OCI-LY1 (cell line): ENCODE measurements at regions not wholly inside any gene's neighbourhood (a gene's known extent, or its start where the extent isn't known, plus 50 kb on each side); places are given as distances from the start of the nearest gene placed in this dataset.

Source experiments
- H2AFZ ChIP-seq: fragments of 200-600 bp; sonication (generic), shearing (Covaris generic); 2 replicates; pipeline ENCODE4 v1.6.0; 2014; ENCODE audit warnings: antibody characterized with exemption, mild to moderate bottlenecking, low read length
- H3F3A ChIP-seq: fragments of 200-600 bp; sonication (generic), shearing (Covaris generic); 2 replicates; pipeline ENCODE4 v1.6.0; 2014; ENCODE audit warnings: mild to moderate bottlenecking, antibody characterized with exemption, low read length, moderate library complexity; ENCODE audit not compliant: insufficient read depth
- H3K27ac ChIP-seq: fragments of 200-600 bp; sonication (generic); 2 replicates; pipeline ENCODE4 v1.5.1; 2014; ENCODE audit warnings: low read length, mixed run types, mild to moderate bottlenecking, low read depth; ENCODE audit not compliant: poor library complexity, severe bottlenecking
- H3K27me3 ChIP-seq: fragments of 200-600 bp; sonication (generic); 2 replicates; pipeline ENCODE4 v1.6.0; 2014; ENCODE audit warnings: antibody characterized with exemption, mild to moderate bottlenecking, low read length, moderate library complexity; ENCODE audit not compliant: insufficient read depth
- H3K36me3 ChIP-seq: fragments of 200-600 bp; sonication (generic); 2 replicates; pipeline ENCODE4 v1.6.1; 2014; ENCODE audit warnings: mild to moderate bottlenecking, antibody characterized with exemption, low read length, moderate library complexity, mixed read lengths; ENCODE audit not compliant: insufficient read depth
- H3K4me1 ChIP-seq: fragments of 200-600 bp; sonication (generic); 2 replicates; pipeline ENCODE4 v1.5.1; 2014; ENCODE audit warnings: mild to moderate bottlenecking, low read length, moderate library complexity; ENCODE audit not compliant: insufficient read depth, severe bottlenecking
- H3K4me2 ChIP-seq: fragments of 200-600 bp; sonication (generic), shearing (Covaris generic); 2 replicates; pipeline ENCODE4 v1.6.1; 2014; ENCODE audit warnings: low read length
- H3K4me3 ChIP-seq: fragments of 200-600 bp; sonication (generic); 2 replicates; pipeline ENCODE4 v1.5.1; 2014; ENCODE audit warnings: low read length, low read depth, mild to moderate bottlenecking, mixed read lengths; ENCODE audit not compliant: poor library complexity, severe bottlenecking
- H3K79me2 ChIP-seq: fragments of 200-600 bp; shearing (Covaris generic); 2 replicates; pipeline ENCODE4 v1.6.1; 2016; ENCODE audit warnings: mixed run types, low read length, mixed read lengths; ENCODE audit not compliant: insufficient read depth
- H3K9ac ChIP-seq: fragments of 200-600 bp; sonication (generic), shearing (Covaris generic); 2 replicates; pipeline ENCODE4 v1.6.1; 2014; ENCODE audit warnings: mild to moderate bottlenecking, low read length, mixed read lengths
- H3K9me2 ChIP-seq: fragments of 200-600 bp; sonication (generic), shearing (Covaris generic); 2 replicates; pipeline ENCODE4 v1.6.1; 2014; ENCODE audit warnings: low read depth, mild to moderate bottlenecking, low read length, mixed read lengths
- H3K9me3 ChIP-seq: fragments of 200-600 bp; shearing (Covaris generic); 2 replicates; pipeline ENCODE4 v1.6.1; 2014; ENCODE audit warnings: low read length, mixed read lengths
- H4K20me1 ChIP-seq: fragments of 200-600 bp; sonication (generic), shearing (Covaris generic); 2 replicates; pipeline ENCODE4 v1.6.0; 2016; ENCODE audit warnings: mild to moderate bottlenecking, low read length; ENCODE audit not compliant: insufficient read depth
- CTCF ChIP-seq: fragments of 200-600 bp; sonication (generic), shearing (Covaris generic); IDR thresholded peaks from 2 replicates; pipeline ENCODE4 v1.5.1; 2017; ENCODE audit warnings: mild to moderate bottlenecking, antibody characterized with exemption, low read length, moderate library complexity, mixed read lengths
- EZH2 ChIP-seq: fragments of 200-600 bp; sonication (generic), shearing (Covaris generic); IDR thresholded peaks from 2 replicates; pipeline ENCODE4 v1.8.0; 2017; ENCODE audit warnings: borderline replicate concordance, mixed run types, mild to moderate bottlenecking, antibody characterized with exemption, low read length, moderate library complexity, mixed read lengths

- Histone ChIP-seq H3K79me2 (no peaks in the 10 kb centered on the region), H3K4me3 (no peak overlapping the region), H3K36me3 (no peaks in the 10 kb centered on the region), H3K9ac (no peak overlapping the region), H3K27me3 (no peaks in the 10 kb centered on the region), H2AFZ (no peak overlapping the region), H3F3A (no peaks in the 10 kb centered on the region), H3K4me1 (no peaks in the 10 kb centered on the region), H3K27ac (no peak overlapping the region), H3K9me2 (no peaks in the 10 kb centered on the region), H3K9me3 (no peaks in the 10 kb centered on the region), H3K4me2 (no peak overlapping the region), H4K20me1 (no peaks in the 10 kb centered on the region)
- no peak for TF ChIP-seq CTCF
- no peak for TF ChIP-seq EZH2
These were observed 125.6 kb upstream of the RPH3A start for GRCh38 chr12:112665958-112666357.

- H3K9ac ChIP-seq = no peak overlapping the region
- no peaks in the 10 kb centered on the region for H3K4me1 ChIP-seq
- H3K27ac ChIP-seq = no peak overlapping the region
- TF ChIP-seq EZH2 (no peak), CTCF (no peak)
- H3K4me3 ChIP-seq = no peak overlapping the region
- peaks cover 3% of the 10 kb centered on the region; the same call in 1 of the 2 replicates for H3K27me3 ChIP-seq
- H3F3A ChIP-seq = no peaks in the 10 kb centered on the region
- no peaks in the 10 kb centered on the region for H3K79me2 ChIP-seq
- no peaks in the 10 kb centered on the region for H3K9me2 ChIP-seq
- H3K9me3 ChIP-seq = no peaks in the 10 kb centered on the region
- H3K36me3 ChIP-seq = no peaks in the 10 kb centered on the region
- H4K20me1 ChIP-seq = no peaks in the 10 kb centered on the region
- no peak overlapping the region for H3K4me2 ChIP-seq
- H2AFZ ChIP-seq = no peak overlapping the region
These were observed 120.0 kb upstream of the RPH3A start for GRCh38 chr12:112671564-112671963.

- Histone ChIP-seq H3K4me2 (no peak overlapping the region), H3K4me1 (no peaks in the 10 kb centered on the region), H3K9me3 (no peaks in the 10 kb centered on the region), H2AFZ (no peak overlapping the region), H3K36me3 (no peaks in the 10 kb centered on the region), H3F3A (no peaks in the 10 kb centered on the region), H3K9ac (no peak overlapping the region), H3K27ac (no peak overlapping the region), H3K27me3 (peaks cover 3% of the 10 kb centered on the region; the same call in 1 of the 2 replicates), H3K4me3 (no peak overlapping the region), H4K20me1 (no peaks in the 10 kb centered on the region), H3K9me2 (no peaks in the 10 kb centered on the region), H3K79me2 (no peaks in the 10 kb centered on the region)
- TF ChIP-seq EZH2 = no peak
- no peak for TF ChIP-seq CTCF
These were observed 117.0 kb upstream of the RPH3A start for GRCh38 chr12:112674539-112674938.
